Mucosa of gallbladder (tissue), 1 donor: ENCODE measurements at regions not wholly inside any gene's neighbourhood (a gene's known extent, or its start where the extent isn't known, plus 50 kb on each side); places are given as distances from the start of the nearest gene placed in this dataset.

Experiments used
- DNase-seq: peaks from one replicate; pipeline ENCODE4 v3.0.0-alpha.2; 2020; ENCODE audit warnings: low spot score
- donor health status: DM: no; HTN: no; CAD: no.

DNA sequence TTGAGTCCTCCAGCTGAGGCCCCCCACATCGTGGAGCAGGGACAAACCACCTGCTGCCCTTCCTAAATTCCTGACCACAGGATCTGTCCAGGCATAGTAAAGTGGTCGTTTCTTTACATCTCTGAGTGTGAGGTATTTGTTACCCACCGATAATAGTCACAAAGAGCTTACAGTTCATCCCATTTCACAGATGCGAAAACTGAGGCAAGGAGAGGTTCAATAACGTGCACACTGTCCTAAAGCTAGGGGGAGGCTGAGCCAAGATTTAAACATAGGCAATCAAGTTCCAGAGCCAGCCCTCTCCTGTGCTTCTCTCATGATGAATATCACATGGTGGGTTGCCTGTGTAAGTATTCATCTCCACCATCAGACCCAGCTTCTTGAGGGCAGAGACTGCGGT is 135.4 kb downstream of the CCT6B start:
- no peak for DNase-seq

DNA sequence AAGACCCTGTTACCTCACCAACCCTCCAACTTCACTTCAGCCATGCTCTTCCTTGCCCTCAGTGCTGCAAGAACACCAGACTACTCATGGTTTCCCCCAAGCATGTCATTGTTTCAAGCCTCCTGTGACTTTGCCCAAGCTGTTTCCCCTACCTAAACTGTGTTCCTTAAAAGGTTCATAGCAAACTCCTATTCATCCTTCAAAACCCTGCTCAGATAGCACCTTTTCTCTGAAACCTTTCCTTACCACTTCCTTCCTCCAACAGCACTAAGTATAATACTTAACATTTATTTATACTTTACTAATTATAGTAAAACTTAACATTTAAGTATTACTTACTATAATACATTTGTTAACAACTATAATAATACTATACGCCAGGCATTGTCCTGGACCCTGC is 136.2 kb downstream of the CCT6B start:
- no peak for DNase-seq

DNA sequence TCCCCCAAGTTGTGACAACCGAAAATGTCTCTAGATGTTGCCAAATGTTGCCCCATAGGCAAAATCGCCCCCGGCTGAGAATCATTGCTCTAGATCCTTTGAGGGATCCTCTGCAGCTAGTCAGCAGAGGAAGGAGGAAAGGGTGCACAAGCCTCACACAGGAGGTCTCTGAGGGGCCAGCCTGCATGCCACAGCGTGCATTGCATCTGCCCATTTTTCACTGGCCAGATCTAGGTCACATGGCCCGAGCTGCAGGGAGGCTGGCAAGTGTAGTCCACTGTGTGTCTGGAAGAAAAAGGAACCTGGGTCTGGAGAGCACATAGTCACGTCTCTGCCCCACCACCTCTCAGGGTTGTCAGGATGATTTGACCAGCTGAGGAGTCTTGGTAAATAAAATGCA is 138.2 kb downstream of the CCT6B start:
- DNase-seq: no peak

DNA sequence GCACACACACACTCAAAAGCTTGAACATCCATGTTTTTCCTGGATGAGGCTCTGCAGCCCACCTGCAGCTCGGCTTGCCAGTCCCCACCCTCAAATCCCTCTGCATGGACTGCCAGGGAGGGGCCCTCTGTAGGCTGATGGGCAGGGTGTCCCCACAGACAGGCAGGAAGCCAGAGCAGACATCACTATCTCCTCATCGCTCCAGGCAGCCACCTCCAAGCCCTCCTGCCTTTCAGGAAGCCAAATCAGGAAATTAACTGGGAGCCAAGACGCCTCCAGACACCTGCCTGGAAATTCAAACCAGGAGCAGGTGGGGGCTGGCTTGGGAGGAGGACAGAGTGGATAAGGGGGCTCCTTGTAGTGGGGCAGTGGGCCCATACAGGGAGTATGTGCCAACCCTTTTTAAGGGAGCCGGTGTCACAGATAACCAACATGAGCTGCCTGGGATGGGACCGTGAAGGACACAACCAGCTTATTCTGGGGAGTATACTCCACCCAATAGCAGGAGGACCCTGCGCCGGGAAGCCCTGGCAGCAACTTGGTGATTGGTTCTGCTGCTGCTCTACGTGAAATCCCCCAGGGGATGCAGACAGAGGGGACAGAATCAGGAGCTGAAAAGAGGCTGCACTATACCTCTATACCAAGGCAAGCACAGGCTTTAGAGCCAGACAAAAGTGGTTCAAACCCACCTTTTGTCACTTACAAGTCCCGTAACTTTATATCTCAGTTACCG is 139.1 kb downstream of the CCT6B start:
- no peak for DNase-seq

DNA sequence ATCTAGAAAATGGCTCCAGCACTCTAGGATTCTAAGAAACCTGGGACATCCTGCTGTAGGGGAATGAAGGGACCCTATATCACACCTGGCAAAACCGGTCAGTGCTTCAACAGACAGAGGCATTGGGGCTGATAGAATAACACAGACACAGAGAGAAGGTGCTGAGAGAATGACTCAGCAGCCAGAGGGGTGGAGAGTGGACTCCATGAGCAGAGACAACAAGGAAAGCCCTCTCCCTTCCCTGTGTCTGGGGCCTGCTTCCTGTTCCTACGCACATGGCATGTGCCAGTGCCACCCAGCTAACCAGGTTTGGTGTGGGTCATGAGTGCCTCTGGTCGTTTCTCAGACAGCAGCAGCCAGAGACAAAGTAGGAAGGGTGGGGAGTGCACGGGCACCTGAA is 140.3 kb downstream of the CCT6B start:
- peak; percentile 11 for DNase-seq

DNA sequence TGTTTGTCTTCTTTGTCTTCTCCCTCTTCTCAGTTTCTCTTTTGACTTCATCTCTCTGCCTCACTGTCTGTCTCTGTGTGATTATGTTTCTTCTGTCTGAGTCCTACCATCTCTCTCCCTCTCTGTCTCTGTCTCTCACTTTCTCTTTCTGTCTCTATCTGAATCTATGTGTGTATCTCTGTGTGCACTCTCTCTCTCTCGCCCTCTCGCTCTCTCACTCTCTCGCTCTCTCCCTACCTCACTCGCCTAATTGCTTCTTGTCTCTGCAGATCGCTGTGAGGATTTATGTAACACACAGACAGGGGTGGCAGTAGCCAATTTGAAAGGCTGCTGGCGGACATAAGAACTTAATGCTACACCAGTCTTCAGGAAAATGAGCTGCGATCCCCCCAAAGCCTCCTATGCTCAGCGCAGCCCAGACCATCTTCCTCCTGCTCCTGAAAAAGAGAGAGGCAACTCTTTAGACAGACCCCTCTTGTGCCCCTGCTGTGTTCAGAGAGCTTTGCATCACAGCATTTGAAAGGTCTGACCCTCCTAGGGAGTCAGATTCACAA is 140.9 kb downstream of the CCT6B start:
- DNase-seq: no peak

DNA sequence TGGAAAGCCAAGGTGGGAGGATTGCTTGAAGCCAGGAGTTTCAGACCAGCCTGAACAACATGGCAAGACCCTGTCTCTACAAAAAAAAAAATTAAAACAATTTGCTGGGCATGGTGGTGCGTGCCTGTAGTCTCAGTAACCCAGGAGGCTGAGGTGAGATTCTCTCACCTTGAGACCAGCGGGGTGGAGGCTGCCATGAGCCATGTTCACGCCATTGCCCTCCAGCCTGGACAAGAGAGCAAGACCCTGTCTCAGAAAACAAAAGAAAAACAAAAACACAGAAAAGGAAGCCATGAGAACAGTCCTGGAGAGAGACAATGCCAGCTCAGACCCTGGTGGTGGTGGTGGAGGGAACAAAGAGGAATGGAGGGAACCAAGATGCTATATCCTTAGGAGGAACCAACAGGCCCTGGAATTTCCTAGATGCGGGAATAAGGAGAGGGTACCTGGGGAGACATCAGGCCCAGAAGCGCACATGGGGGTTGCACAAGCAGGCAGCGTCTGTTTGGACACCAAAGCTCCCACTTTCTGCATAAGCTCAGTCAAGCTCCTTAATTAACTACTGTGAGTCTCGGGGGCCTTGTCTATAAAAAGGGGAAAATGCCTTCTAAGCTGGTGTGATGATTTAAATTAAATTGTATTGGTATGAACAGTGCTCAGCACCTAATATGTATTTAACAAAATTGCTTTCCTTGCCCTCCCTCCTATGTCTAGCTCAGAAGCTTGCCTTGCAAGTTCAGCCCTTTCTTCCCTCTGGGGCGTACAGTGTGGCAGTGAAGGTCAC is 143.8 kb downstream of the CCT6B start:
- no peak for DNase-seq

DNA sequence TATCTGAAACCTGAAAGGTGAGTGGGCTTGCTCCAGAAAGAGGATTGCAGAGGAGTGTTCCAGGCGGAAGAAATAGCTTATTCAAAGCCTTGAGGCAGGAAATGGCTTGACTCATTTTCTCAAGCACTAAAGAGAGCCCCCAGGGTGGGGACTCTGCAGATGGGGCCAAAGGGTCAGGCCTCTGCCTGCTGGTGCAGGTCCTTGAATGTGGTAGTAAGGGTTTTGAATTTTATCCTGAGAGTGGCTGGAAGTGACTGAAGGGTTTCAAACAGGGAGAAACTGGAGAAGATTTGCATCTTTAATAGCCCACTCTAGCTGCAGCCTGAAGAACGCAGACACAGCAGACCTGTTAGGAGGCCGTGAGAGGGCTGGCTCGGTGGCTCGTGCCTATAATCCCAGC is 144.4 kb downstream of the CCT6B start:
- no peak for DNase-seq

DNA sequence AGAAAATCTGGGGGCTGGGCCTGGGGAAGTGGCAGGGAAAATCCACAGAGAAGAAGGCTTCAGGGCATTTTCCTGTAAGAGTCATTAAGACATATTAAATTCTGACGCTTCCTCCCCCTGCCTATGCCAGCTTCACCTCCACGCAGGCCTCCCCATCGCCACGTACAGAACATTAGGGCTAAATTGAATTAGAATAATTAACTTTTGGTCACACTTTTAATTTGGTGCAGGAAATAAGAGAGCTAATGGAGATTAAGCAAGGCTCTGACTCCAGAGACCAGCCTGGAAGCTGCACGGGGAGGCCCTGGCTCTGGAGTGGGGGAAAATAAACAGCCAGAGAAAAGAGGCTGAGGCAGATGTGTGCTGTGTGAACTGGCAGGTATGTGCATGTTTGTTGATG is 148.0 kb downstream of the CCT6B start:
- DNase-seq: no peak

DNA sequence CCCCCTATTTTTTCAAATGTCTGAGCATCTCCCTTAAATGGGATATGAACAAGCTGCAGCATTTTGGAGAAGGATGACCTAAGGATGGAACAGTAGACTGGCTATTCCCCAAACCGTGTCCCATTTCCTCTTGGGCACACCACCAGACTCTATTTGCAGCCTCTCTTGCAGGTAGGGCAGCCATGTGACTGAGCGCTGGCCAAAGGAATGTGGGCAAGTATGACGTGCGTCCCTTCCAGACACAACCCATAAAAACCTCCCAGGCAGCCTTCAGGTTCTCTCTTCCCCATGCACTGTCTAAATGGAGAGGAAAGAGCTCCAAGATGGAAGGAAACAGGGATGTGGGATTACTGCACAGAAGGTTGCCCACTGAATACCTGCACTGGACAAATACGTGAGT is 149.7 kb downstream of the CCT6B start:
- DNase-seq: no peak

DNA sequence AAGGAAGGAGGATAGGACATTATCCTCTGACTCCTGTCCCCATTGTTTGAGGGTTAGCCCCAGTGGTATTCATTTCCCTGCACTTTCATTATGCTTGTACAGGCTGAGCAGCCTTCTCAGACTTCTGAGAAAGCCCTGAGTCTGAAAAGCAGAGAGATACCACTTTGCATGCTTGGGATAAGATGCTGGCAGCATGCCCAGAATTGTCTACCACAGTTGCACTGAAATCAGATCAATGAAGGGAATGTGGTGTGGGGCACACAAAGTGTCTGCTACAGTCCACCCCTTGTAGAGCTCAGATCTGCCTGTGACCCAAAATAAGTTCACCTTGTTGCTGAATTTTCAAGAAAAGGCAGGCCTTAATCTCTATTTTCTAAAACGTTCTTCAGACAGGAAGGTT is 160.6 kb downstream of the CCT6B start:
- DNase-seq: no peak

DNA sequence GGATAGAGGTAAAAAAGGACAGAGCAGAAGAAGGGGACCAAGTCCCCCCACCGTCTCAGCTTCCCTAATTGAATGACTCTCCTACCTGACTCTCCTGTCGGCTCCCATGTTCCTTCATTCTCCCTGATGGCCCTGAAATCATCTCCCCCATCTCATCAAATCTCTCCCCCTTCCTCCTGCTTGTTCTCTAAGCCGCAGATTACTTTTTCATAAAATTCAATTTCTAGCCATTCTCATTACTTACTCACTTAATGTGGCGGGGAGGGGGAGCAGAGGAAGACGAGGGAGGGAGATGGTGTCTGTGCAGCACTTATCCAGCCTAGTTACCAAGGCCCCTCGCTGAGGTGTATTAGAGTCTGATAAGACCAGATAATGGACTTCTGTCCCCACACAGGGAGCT is 161.5 kb downstream of the CCT6B start:
- no peak for DNase-seq

DNA sequence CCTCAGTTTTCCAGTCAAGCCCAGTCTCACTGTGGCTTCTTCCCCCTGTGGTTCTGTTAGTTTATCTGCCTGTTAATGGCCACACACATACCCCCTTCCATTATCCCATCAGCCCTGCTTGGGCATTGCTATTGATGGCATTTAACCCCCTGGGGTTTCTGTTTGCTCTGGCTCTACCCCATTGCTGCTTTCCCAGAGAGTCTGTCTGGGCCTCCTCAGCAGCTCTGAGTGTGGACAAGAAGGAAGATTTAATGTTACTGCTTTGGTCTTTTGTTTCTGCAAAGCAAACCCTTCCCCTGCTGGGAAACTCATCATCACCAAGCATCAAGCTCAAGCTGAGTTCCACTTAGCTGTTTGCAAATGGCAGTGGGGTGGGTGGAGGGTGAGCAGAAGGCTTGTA is 162.7 kb downstream of the CCT6B start:
- DNase-seq: no peak

DNA sequence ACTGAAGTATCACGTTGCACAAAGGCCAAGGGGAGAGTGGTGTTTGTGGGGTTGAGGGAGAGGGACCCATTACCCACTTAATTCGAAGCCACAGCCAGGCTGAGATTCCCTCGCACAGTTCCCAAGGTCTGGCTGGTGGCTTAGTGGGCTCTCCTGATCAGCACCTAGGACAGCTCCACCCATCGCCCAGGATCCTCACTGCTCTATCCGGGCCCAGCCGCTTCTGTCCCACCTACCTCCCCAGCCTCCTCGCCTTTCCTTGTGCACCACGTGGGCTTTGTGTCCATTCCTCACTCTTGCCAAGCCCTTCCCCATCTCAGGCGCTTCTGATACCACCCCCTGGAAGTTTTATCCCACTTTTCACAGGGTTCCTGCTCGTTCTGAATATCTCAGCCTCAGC is 163.5 kb downstream of the CCT6B start:
- DNase-seq: peak; percentile 38

DNA sequence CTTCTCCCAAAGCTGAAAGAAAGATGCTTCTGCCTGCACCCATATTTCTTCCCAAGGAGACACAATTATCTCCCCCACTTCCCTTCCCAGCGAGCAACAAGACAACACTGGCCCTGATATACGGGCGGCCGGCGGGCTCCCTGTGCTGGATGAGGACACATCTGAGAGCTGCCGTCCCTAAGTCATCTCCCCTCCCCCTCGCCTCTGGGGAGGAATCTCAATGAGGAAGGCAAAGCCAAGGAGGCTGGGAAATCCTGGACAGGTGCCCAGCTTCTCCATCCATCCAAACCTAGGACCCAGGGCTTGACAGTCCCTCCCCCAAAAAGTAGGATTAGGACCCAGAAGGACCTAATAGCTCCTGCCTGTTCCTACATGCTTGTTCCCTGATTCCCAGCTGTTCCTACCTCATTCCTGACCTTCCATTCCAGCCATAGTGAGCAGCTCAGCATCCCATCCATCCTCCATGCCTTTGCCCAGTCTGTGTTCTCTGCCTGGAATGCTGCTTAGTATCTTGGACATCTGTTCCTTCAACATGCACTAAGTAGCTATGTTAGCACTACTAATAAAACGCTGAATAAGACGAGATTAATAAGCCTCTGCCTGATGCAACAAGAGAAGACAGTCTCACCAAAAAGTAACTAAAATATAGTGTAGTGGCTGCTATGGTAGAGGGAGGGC is 167.9 kb downstream of the CCT6B start:
- DNase-seq: no peak

DNA sequence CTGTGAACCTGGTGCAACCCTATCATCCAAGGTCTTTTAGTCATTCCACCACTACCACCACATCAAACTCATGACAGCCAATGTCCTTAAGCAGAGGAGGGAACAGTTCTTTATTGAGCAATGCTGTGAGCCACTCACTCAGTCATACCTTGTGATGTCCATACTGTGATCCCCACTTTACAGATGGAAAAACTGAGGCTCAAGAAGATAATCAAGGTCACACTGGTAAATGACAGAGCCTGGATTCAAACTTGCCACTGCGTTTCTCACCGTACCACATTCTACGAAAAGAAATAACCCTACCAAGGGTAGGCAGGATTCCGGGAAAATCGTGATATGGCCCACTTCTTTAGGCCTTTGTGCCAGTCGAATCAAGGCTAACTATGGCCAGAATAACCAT is 172.6 kb downstream of the CCT6B start:
- DNase-seq: no peak

DNA sequence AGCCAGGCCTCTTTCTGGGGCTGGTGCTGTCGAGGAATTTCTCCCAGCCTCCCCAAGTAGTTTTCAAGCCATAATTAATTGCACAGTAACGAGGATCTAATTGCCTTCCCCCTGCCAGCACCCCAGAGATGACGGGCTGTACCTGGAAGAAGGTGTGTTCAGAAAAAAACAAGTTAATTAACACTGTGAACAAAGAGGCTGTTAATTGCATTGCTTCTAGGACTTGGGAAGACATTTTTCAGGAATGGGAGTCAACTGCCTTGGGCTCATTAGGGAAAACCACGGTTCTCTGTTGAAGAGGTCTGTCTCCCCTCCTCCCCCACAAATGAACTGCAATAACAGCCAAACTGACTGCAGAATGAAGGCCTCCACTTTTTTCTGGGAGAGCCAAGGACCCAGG is 176.7 kb downstream of the CCT6B start:
- no peak for DNase-seq

DNA sequence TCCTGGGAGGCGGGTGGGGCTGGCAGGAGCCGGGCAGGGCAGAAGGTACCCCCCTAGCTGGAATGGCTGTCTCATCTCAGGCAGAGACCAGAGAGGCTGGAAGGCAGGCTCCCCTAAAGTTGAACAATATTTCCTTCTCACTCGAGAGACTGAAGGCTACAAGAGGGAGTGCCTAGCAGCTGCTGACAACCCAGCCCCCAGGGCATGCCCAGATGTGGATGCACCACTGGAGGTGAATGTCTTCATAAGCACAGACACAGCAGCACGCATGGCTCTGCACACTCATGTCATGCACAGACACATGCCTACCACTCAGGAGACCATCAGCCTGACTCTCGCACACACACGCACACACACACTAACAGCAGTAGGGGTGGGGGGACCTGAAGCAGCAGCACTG is 179.0 kb downstream of the CCT6B start:
- no peak for DNase-seq

DNA sequence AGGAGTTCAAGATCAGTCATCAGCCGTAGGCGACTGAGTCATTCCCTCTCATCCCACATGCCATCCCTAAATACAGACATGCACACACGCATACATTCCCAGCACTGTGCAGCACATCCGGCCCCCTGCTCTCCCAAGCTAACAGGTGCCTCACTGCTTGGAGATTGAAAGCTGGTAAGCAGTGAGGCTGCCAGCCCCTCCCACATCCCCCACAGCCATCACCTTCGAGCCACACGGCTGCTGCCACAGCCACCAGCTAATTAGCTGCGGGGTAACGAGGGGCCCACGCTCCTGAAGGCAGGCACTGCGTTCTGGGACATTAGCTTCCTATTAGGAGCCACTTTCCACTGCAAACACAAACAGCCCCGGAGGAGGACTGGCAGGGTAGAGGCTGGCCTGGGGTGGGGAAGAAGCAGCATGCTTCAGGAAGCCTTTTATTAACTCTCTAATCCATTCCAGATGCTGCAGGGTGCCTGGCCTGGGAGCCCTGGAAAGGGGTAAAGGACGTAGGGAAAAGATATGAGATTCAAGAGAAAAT is 179.6 kb downstream of the CCT6B start:
- DNase-seq: no peak

DNA sequence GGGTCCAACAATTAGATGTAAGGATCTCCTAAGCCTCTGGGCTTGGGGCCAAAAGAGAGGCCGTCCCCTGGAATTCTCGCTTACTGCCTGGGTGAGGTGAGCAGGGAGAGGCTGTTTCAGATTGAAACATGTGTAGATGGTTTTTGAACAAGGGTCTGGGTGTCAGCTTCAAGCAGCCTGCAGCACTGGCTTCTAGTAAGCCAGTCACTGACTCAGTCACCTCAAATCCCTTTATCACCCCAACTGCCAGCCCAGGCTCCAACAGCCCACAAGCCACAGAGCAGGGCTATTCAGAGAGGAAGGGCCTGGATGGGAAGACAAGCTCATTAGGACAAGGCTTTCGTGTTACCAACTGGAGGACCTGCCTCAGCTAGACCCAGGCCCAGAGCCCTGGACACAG is 180.2 kb downstream of the CCT6B start:
- no peak for DNase-seq

DNA sequence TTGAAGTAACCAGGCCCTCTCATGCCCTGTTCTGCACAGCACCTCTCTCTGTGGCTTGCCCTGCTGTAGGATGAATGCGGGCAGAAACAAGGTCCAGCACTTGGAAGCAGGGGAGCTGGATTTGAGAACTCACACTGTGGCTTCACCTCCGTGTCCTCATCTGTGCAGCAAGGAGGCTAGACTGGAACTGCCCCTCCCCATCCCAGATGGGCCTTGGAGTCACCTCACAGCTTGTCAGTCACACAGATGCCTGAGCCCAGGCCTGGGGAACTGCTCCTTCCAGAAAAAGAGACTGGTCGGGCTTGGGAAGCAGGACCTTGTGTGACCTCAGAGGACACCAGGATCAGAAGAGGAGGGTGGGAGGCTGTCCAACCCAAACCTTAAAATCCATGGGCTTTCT is 180.8 kb downstream of the CCT6B start:
- no peak for DNase-seq
